NCI-H82 treated with DMSO at 0.1 percent for 48 hours (cell line): ENCODE measurements at regions not wholly inside any gene's neighbourhood (a gene's known extent, or its start where the extent isn't known, plus 50 kb on each side); places are given as distances from the start of the nearest gene placed in this dataset.
"Not testable (repeated sequence)": the region's sequence is repeated elsewhere in the genome, so short reads cannot be mapped to it uniquely, and the experiment has no call there.

Experiments
- DNase-seq: peaks from one replicate; lab custom pipeline; 2025; ENCODE audit not compliant: unreplicated experiment; lab: John Stamatoyannopoulos, UW

- DNase-seq, result no peak
Measured at GRCh38 chr5:86671536-86671935, 53.8 kb downstream of the COX7C start.

GRCh38 chr5:86674069-86674468 lies 56.3 kb downstream of the COX7C start:
- DNase-seq, result no peak

GRCh38 chr5:86675311-86675710 lies 57.6 kb downstream of the COX7C start:
- DNase-seq, result peak; percentile 79

GRCh38 chr5:86679529-86679928 lies 61.8 kb downstream of the COX7C start:
- DNase-seq, result peak; percentile 28

- DNase-seq, result no peak
Measured at GRCh38 chr5:86679949-86680348, 62.2 kb downstream of the COX7C start.

GRCh38 chr5:86684222-86684621 lies 66.5 kb downstream of the COX7C start:
- DNase-seq, result no peak

GRCh38 chr5:86686046-86686445 lies 68.3 kb downstream of the COX7C start:
- DNase-seq, result no peak

GRCh38 chr5:86688406-86688805 lies 70.7 kb downstream of the COX7C start:
- no peak for DNase-seq

GRCh38 chr5:86689103-86689729 lies 71.5 kb downstream of the COX7C start:
- DNase-seq, result no peak

GRCh38 chr5:86709157-86709881 lies 91.6 kb downstream of the COX7C start:
- no peak for DNase-seq

GRCh38 chr5:86716121-86716520 lies 98.4 kb downstream of the COX7C start:
- no peak for DNase-seq

- not testable (repeated sequence) for DNase-seq
Measured at GRCh38 chr5:86731319-86732117, 113.8 kb downstream of the COX7C start.

GRCh38 chr5:86735370-86735769 lies 117.6 kb downstream of the COX7C start:
- DNase-seq, result no peak

- no peak for DNase-seq
Measured at GRCh38 chr5:86737579-86737978, 119.8 kb downstream of the COX7C start.

GRCh38 chr5:86748538-86749105 lies 130.9 kb downstream of the COX7C start:
- DNase-seq, result no peak

GRCh38 chr5:86749841-86750240 lies 132.1 kb downstream of the COX7C start:
- no peak for DNase-seq

- DNase-seq, result no peak
Measured at GRCh38 chr5:86756839-86757238, 139.1 kb downstream of the COX7C start.

GRCh38 chr5:86757824-86758223 lies 140.1 kb downstream of the COX7C start:
- no peak for DNase-seq

GRCh38 chr5:86760661-86761060 lies 142.9 kb downstream of the COX7C start:
- no peak for DNase-seq

- no peak for DNase-seq
Measured at GRCh38 chr5:86763929-86764328, 146.2 kb downstream of the COX7C start.

- no peak for DNase-seq
Measured at GRCh38 chr5:86765778-86766502, 148.2 kb downstream of the COX7C start.
